NCI-H2107 (cell line): ENCODE measurements at regions not wholly inside any gene's neighbourhood (a gene's known extent, or its start where the extent isn't known, plus 50 kb on each side); places are given as distances from the start of the nearest gene placed in this dataset.
"Not testable (repeated sequence)": the region's sequence is repeated elsewhere in the genome, so short reads cannot be mapped to it uniquely, and the experiment has no call there.

Experiments
- DNase-seq: peaks from one replicate; lab custom pipeline; 2025; lab: John Stamatoyannopoulos, UW

DNA sequence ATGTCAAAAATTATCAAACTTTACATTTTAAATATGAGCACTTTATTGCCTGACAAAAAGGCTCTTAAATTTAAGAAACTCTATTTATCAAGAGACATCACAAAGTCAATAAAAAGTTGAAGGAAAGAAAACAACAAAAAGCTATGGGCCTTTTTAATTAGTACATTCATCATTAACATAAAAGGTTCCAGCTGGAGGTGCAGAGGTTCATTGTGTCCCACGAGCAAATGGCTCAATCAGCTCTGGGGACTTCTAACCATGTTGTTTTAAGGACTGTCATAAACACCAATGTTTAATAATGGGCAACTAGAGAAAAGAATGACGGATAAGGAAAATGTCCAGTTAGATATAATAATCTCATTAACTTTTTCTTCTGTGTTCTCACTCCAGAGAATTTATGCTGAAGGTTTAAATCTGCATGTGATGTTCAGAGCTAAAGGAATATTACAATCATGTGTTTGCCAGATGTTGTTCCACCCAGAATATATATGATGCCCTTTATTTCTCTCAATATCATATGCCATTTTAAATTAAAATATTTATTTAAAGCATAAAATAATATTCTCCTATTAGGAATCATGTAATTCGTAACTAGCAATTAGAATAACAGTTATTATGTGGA, 840.3 kb upstream of the ADGRL3 start:
- no peak for DNase-seq

DNA sequence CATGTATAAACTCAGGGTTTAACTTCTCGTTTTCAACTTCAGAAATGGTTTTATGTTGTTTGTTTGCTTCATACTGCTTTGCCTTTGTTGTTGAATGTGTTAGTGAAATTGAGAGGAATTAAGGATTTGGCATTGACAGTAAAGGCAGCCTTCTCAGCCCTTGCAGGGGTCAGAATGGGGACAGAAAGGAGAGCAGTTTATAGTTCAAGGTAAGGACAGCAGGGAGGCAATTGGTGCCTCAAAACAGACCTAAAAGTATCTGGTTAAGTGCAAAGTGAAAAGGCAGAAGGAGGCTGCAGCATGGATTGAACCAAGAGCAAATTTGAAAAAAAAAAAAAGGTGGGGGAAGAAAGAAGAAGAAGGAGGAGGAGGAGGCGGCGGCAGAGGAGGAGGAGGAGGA, 835.0 kb upstream of the ADGRL3 start:
- DNase-seq = no peak

DNA sequence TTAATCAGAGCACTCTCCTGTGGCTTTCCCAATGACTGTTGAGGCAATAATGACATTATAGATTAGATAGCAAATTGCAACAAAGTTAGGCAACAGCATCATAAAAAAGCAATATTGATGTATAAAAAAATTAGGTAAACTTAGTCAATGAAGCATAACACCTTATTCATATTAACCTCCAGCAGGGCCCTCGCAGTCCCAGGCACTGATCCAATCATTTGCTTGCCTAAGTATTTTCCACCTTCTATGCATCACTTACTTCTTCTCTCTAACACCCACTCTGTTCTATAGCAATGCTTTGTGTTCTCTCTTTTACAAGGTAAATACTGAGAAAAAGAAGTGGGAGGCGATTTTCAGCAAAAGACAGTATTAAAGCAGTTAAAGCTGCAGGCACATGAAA, 833.5 kb upstream of the ADGRL3 start:
- no peak for DNase-seq

DNA sequence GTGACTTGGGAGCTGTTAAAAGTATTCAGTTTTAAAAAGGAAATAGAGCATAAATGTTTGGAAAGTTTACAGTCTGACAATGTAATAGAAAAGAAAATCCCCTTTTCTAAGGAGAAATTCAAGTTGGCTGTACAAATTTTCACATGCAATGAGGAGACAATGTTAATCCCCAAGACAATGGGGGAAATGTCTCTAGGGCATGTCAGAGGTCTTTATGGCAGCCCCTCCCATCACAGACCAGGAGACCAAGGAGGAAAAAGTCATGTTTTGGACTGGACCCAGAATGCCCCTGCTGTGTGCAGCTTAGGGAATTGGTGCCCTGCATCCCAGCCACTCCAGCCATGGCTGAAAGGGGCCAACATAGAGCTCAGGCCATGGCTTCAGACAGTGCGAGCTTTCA, 831.1 kb upstream of the ADGRL3 start:
- DNase-seq = no peak

DNA sequence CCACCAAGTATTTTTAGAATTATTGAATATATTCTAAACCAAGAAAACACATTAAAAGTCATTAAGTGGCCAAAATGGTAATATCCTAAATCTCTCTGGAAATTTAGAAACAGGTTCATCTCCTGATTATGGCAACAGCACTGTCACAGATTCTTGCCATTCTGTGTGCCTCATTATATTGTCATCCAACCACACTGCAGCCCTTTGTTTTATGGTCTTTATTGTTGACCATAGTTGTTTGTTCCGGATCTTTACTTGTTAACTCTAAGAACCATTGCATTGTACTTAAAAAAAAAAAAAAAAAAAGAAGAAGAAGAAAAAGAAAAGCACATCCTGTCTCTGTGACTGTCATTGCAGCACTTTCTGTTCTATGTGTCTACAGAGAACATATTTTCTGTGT, 822.1 kb upstream of the ADGRL3 start:
- DNase-seq = no peak

DNA sequence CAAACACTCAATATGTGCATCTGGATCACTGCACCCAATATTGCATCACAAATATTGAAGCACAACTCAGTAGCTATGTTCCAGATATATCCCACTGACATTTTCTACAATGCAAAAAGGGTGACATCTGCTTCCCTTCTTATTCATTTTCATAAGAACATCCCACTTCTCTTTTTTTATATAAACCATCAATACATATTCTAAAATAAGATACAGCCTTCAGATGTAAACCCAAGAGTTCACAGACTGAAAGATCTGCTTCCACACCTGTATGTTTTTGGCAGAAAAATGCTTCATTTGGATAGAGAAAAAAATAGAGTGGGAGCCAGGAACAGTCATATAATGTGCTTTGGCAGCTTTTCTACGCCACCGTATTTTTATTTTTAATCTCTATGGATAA, 815.6 kb upstream of the ADGRL3 start:
- no peak for DNase-seq

DNA sequence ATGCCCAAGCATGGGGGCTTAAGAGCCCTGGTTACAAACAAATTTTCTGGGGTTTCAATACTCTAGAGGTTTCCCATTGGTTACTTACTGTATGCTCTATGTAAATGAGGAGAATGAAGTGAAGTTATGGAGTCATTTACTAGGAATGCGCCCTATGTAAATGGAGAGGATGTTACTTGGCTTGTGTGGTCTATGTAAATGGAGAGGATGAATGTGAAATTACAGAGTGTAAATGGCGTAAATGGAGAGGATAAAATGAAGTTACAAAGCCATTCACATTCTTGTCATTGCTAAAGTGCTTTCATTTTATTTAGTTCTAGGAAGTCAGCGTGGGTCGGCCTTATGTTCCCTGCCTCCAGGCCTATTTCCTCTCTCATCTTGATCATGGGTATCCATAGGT, 810.5 kb upstream of the ADGRL3 start:
- no peak for DNase-seq

DNA sequence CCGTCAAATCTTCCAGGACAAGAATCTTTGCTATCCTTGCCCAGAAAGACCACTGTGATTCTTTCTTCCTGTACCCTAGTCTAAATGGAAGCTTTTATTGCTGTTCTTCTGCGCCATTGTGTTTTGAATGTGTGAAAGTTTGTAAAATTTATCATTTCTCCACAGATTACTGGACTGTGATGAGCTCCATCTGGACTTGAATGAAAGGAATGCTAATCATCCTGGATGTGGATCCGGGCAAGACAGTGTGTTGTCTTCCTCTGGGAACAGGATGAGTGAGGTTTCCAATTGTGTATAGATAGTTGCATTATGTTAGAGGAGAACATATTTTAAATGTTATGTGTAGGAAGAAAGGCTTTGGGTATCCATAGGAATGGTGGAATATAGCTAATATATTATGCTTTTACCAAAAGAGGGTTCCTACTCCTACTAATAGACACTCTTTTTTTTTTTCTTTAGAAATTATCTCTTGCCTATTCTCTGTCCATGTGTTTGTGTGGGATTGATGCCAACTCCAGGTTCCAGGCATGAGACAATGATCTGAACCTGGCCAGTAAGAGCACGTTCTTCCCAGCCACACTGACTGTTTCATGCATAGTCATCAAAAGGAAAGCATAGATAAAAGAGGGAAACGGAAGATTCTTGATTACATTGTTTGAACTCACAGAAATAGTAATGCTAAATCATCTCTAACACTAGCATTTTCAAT, 803.6 kb upstream of the ADGRL3 start:
- no peak for DNase-seq

DNA sequence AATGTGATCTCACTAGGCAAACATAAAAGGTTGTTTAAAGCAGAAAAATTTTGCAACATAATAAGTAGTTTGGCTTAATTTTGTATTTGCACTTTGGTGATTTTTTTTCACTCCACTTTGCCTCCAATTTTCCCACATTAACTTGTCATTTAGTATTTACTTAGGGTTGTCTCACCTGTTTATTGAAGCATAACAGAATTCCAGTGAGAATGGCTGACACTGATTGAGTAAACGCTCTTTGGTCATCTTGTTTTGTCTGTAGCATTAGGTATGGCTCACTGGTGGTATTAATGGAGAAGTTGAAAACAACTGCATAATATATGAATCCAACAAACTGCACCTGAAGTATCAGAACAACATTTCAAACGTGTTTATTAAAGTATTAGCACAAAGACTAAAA, 799.5 kb upstream of the ADGRL3 start:
- no peak for DNase-seq

DNA sequence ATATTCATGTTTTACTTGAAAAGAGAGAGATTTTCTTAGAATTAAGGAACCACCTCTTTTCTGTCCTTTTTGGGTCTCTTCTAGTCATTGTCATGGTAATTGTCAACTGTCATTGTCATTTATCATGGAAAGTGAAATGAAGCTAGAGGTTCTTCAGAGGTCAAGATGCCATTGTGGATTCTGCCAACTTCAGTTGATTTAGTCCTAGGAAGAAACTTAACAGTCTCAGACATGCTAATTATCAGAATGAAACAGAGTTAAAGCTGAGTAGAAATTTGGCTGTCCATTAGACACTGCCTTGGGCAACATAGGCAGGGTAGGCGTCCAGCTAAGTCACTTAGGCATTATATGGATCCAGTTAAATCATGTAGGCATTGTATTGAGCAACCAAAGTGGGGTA, 796.1 kb upstream of the ADGRL3 start:
- no peak for DNase-seq

DNA sequence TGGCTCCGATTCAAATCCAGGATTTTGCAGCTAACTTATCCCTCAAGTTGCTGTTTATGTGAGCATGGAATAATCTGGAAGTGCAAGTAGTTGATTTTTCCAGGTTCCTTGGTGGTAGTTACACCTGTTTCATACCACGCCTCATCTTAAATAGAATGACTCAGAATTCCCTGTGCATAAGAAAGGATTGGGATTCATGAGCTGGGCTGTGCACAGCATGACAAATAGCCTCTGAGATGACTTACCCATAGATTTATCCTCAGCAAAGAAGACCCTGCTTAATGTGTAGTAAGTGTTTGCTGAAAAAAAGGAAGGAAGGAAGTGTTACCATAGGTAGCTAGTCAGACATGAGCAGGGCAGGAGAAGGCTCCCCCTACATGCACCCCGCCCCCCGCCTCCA, 777.7 kb upstream of the ADGRL3 start:
- no peak for DNase-seq

DNA sequence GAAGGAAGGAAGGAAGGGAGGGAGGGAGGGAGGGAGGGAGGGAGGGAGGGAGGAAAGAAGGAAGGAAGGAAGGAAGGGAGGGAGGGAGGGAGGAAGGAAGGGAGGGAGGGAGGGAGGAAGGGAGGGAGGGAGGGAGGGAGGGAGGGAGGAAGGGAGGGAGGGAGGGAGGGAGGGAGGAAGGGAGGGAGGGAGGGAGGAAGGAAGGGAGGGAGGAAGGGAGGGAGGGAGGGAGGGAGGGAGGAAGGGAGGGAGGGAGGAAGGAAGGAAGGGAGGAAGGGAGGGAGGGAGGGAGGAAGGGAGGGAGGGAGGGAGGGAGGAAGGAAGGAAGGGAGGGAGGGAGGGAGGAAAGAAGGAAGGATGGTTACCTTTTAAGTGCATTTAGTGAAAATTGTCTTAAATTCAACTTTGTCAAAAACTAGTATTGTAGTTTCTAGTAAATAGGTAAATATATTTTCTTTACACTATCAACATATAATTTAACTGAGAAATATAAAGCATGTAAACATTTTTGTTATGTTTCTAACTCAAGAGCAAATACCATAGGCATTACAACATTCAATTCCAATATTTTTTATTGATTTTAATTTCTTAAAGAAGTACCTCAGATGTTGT, 776.4 kb upstream of the ADGRL3 start:
- DNase-seq = not testable (repeated sequence)

DNA sequence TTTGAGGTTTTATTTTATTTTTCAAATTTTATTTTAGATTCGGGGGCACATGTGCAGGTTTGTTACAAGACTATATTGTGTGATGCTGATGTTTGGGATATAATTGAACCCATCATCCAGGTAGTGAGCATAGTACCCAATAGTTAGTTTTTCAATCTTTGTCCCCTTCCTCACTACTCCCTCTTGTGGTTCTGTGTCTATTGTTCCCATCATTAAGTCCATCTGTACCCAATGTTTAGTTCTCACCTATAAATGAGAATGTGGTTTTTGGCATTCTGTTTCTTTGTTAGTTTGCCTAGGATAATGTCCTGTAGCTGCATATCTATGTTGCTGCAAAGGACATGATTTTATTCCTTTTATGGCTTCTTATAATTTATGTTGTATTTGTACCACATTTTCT, 767.2 kb upstream of the ADGRL3 start:
- DNase-seq = no peak

DNA sequence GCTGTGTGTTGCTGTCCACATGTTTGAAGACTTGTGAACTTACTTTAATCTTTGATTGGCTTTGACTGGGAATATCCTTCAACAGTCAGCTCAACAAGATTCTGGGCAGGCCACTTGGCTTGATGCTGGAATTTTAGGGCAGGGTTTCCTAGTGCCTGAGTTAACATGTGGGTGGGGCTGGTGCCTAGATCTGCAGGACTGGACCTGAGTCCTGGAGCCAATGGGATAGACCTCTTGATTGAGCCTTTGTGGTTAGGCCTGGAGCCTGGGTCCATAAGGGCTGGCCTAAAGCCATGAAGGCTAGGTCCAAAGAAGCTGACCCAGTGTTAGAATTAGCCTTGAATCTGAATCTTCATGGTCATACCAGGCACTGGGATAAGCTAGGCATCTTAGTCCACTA, 757.1 kb upstream of the ADGRL3 start:
- DNase-seq = no peak

DNA sequence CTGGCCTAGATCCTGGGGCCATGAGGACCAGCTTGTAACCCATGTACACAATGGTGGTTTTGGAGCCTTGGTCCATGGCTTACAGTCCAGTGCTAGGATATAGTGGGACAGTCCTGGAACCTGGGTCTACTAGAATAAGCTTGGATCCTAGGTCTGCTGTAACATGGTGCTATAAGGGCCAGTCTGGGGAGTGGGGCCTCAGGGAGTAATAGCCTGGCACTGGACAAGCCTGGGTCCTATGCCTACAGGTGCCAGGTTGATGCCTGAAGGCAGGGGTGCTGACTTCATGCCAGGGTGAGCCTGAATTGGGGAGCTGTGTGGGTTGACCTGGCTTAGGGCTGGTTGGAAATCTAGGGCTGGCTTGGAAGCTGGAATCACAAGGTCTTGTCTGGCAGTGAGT, 756.3 kb upstream of the ADGRL3 start:
- DNase-seq = no peak

DNA sequence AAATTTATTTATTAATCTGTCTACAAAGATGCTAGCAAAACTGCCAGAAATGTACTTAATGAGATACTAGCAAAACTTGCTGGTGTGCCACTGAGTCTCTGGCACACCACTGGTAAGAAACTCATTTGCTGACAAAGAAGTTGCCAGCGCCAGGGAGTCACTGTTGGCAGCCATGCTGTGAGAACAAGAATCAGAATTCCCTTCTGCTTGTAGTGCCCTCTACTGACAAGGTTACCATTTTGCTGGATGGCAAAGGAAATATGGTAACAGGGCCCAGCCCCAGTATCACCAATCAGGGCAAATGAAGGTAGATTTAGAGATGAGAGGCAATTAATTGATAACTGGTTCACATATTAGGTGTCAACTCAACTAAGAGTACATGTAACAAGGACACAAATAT, 750.1 kb upstream of the ADGRL3 start:
- no peak for DNase-seq

DNA sequence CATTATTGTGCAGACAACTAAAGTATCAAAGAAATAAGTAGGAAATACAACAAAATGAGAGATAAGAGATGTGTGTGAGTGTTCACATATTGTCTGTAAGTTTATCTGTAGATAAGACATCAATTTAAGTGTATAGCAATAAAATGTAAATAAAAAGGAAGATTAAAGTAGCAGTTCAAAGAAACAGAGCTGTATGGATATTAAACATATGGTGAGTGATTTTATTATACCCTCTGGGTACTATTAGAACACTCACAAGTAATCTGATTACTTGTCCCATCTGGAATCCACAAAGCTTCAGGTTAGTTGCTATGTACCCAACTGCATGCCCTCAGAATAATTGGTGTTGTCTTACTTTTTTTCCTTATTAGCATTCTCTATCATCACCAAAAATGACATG, 747.9 kb upstream of the ADGRL3 start:
- no peak for DNase-seq

DNA sequence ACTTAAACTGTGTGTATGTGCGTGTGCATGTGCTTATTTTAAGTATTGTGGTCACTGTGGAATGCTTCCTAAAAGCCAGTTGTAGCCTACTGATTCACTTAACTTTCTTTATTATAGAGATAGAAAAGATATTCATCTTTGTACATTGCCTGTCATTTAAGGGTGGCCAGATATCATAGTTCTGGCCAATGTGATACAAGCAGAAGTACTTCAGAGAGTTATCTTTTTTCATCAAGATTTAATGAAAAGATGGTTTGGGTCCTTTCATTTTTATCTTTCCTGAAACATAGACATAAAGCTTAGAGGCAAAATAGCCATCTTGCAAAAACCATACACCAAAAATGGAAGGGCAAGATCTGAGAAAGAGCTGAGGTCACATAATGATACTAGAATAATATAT, 744.7 kb upstream of the ADGRL3 start:
- DNase-seq = no peak

DNA sequence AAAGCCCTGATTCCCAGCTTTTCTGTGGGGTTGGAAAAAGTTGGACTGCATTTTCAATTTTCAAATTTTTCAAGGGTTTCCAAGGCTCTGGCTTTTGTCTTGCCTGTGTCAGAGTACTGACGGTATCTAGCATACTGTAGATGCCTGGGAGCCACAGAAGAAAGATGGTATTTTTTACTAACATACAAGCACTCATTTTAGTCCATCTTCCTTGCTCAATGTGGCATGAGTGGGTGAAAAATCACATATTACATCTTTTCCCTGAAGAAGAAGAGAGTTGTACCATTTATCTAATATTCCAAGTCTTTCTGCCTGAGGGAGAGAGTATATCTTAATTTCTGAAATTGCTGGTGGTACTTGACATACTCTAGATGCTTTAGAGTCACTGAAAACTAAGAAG, 738.6 kb upstream of the ADGRL3 start:
- no peak for DNase-seq

DNA sequence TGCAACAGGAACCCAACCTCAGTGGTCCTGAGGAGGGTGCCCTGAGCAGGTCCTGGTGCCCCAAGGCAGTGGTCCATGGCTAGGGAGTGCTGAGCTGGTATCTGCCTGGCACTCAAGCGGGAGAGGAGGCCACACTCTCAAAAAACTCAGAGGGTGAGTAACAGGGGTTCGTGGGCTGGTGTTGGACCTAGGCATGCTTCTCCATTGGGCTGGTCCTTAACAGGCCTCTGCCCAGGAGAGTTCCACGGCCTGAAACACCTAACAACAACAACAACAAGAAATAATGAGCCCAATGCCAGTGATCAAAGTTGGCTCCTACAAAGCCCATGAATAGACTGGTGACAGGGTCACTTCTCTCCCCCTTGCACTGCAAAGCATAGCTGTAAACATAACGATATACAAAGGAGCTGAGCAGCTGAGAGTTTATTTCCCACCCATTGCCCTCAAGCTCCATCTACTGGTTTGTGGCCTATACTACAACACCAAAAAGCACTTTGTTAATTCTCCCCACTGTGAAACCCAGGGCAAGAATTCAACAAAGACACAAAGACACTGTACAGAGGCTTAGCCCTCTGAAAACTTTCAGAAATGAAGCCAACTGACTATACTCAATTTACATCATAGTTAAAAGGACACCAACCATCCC, 736.1 kb upstream of the ADGRL3 start:
- no peak for DNase-seq

DNA sequence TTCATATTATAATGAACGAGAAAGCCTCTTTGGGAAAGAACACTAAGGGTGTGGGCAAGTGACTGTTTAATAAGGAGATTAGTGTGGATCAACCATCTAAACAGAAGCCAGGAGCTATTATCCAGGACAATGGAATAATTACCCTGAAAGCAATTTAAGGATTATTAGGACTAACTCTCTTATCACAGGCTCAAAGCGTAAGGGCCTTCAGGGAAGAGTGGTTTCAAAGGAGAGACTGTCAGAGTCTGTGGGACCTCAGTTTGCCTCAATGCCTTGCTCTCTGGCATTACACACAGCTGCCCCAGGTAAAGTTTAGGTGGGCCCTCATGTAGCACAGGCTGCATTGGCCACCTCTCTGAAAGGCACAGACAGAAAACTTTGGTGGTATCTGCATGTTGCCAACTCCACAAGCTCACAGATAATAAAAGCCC, 717.2 kb upstream of the ADGRL3 start:
- no peak for DNase-seq

DNA sequence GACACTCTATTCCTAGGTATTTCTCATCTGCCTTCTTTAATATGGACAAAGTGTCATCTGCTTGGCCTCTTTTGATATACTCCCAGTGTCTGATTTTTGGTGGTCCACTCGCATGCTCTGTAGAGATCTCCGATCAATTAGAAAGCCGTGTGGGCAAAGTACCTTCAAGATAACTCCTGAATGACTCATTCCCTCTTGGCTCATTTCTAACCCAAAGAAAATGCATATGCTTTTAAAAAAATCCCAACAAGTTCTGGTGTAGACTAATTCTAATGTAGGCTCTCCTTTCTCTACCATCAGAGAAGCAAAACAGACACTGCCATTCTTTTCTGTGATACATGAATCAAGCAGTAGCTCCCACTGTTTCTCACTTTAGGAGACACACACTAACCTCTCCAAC, 714.9 kb upstream of the ADGRL3 start:
- no peak for DNase-seq

DNA sequence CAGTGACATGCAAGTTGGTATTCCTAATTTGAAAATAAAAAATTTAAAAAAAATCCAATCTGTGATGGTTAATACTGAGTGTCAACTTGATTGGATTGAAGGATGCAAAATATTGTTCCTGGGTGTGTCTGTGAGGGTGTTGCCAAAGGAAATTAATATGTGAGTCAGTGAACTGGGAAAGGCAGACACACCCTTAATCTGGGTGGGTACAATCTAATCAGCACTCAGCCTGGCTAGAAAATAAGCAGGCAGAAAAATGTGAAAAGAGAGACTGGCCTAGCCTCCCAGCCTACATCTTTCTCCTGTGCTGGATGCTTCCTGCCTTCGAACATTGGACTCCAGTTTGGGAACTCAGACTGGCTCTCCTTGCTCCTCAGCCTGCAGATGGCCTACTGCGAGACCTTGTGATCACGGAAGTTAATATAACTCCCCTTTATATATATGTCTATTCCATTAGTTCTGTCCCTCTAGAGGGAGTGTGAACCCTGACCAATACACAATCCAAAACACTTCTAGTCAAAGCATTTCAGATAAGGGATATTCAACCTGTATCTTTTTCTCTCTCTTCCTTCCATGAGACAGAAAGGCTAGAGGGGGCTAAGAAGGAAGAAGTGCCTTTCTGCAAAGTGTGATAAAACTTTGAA, 712.9 kb upstream of the ADGRL3 start:
- DNase-seq = not testable (repeated sequence)
